ENCODE measurements at regions not wholly inside any gene's neighbourhood (a gene's known extent, or its start where the extent isn't known, plus 50 kb on each side); places are given as distances from the start of the nearest gene placed in this dataset.

DNA sequence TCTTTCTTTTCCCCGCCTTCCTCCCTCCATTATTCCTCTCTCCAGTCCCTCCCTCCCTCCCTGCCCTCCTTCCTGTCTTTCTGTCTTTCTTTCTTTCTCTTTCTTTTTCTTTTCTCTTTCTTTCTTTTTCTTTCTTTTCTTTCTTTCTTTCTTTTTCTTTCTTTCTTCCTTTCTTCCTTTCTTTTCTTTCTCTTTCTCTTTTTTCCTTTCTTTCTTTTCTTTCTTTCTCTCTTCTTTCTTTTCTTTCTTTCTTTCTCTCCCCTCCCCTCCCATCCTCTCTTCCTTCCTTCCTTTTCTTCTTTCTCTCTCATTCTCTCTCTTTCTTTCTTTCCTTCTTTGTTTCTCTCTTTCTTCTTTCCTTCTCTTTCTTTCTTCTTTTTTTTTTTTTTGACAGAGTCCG lies 402.2 kb upstream of the PLXNA2 start:
- TF ChIP-seq TAF1 (IDR thresholded peaks at IDR 0.05; ENCODE audit: borderline replicate concordance, low read depth, low read length), result no peak
- no peak for TF ChIP-seq POLR2A (IDR thresholded peaks at IDR 0.05; ENCODE audit: low read depth, low read length)
- TF ChIP-seq POLR2AphosphoS5 (IDR thresholded peaks at IDR 0.05; ENCODE audit: low read depth, low read length), result no peak

Data from GM12892 (cell line).